HG03066 (cell line): ENCODE measurements at regions not wholly inside any gene's neighbourhood (a gene's known extent, or its start where the extent isn't known, plus 50 kb on each side); places are given as distances from the start of the nearest gene placed in this dataset.
"Not testable (repeated sequence)": the region's sequence is repeated elsewhere in the genome, so short reads cannot be mapped to it uniquely, and the experiment has no call there.

Experiments
- ATAC-seq: cut with Tn5 transposase; IDR thresholded peaks from one replicate; pipeline ENCODE4 v1.9.1; 2021; ENCODE audit warnings: low read depth; ENCODE audit not compliant: unreplicated experiment

- no peak for ATAC-seq
These were observed 509.6 kb upstream of the SYT4 start for GRCh38 chr18:43786893-43787292.

GRCh38 chr18:43787721-43788120 lies 510.4 kb upstream of the SYT4 start:
- not testable (repeated sequence) for ATAC-seq

GRCh38 chr18:43789234-43790000 lies 512.1 kb upstream of the SYT4 start:
- no peak for ATAC-seq

- ATAC-seq, result no peak
These were observed 516.6 kb upstream of the SYT4 start for GRCh38 chr18:43793910-43794309.

GRCh38 chr18:43794363-43794762 lies 517.1 kb upstream of the SYT4 start:
- ATAC-seq, result no peak

- no peak for ATAC-seq
These were observed 520.1 kb upstream of the SYT4 start for GRCh38 chr18:43797347-43797746.

GRCh38 chr18:43800584-43800983 lies 523.3 kb upstream of the SYT4 start:
- no peak for ATAC-seq

- no peak for ATAC-seq
These were observed 528.4 kb upstream of the SYT4 start for GRCh38 chr18:43805646-43806194.

- no peak for ATAC-seq
These were observed 535.3 kb upstream of the SYT4 start for GRCh38 chr18:43812627-43813026.

- ATAC-seq, result no peak
These were observed 542.1 kb upstream of the SYT4 start for GRCh38 chr18:43819397-43819796.

GRCh38 chr18:43819873-43820272 lies 542.6 kb upstream of the SYT4 start:
- no peak for ATAC-seq

GRCh38 chr18:43825768-43826167 lies 548.5 kb upstream of the SYT4 start:
- no peak for ATAC-seq

GRCh38 chr18:43826215-43826614 lies 548.9 kb upstream of the SYT4 start:
- no peak for ATAC-seq

- ATAC-seq, result no peak
These were observed 550.0 kb upstream of the SYT4 start for GRCh38 chr18:43827311-43827710.

GRCh38 chr18:43830303-43830702 lies 553.0 kb upstream of the SYT4 start:
- no peak for ATAC-seq

- no peak for ATAC-seq
These were observed 553.7 kb upstream of the SYT4 start for GRCh38 chr18:43830947-43831346.

GRCh38 chr18:43846299-43846698 lies 569.0 kb upstream of the SYT4 start:
- ATAC-seq, result no peak

- no peak for ATAC-seq
These were observed 570.1 kb upstream of the SYT4 start for GRCh38 chr18:43847164-43848091.

- ATAC-seq, result not testable (repeated sequence)
These were observed 572.5 kb upstream of the SYT4 start for GRCh38 chr18:43849831-43850230.

- no peak for ATAC-seq
These were observed 578.1 kb upstream of the SYT4 start for GRCh38 chr18:43855376-43855775.

GRCh38 chr18:43863180-43863579 lies 585.9 kb upstream of the SYT4 start:
- ATAC-seq, result no peak
